ENCODE measurements at regions not wholly inside any gene's neighbourhood (a gene's known extent, or its start where the extent isn't known, plus 50 kb on each side); places are given as distances from the start of the nearest gene placed in this dataset.

DNA sequence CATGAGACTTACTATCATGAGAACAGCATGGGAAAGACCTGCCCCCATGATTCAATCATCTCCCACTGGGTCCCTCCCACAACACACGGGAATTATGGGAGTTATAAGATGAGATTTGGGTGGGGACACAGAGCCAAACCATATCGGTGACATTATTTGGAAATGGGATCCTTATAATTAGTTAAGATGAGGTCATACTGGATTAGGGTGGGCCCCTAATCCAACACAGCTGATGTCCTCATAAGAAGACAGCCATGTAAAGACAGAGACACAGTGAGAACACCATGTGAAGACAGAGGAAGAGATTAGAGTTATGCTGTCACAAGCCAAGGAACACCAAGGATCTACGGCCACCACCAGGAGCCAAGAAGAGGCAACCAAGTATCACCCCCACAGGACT lies 161.7 kb downstream of the SPTSSA start:
- TF ChIP-seq CBX8 (IDR thresholded peaks at IDR 0.05) (no peak), KDM1A (IDR thresholded peaks at IDR 0.05; ENCODE audit: low read depth) (no peak), HEYL (CRISPR knock-in tag; IDR thresholded peaks at IDR 0.05) (no peak), FOSB (CRISPR knock-in tag; IDR thresholded peaks at IDR 0.05) (no peak), HOXB5 (CRISPR knock-in tag; IDR thresholded peaks at IDR 0.05) (no peak), POLR2A (IDR thresholded peaks at IDR 0.05; ENCODE audit: low read length) (no peak), RNF2 (IDR thresholded peaks at IDR 0.05; ENCODE audit: borderline replicate concordance, low read depth) (no peak), TP53 (CRISPR knock-in tag; IDR thresholded peaks at IDR 0.05) (no peak), EP300 (IDR thresholded peaks at IDR 0.05) (no peak), RCOR1 (IDR thresholded peaks at IDR 0.05; ENCODE audit: low read depth, low read length) (no peak), BHLHE40 (IDR thresholded peaks at IDR 0.05; ENCODE audit: low read depth, low read length) (no peak), KDM5A (IDR thresholded peaks at IDR 0.05) (no peak), CHD4 (IDR thresholded peaks at IDR 0.05; ENCODE audit: borderline replicate concordance) (no peak), CEBPB (IDR thresholded peaks at IDR 0.05) (no peak), EHMT2 (IDR thresholded peaks at IDR 0.05; ENCODE audit: low read depth) (no peak), ZC3H11A (IDR thresholded peaks at IDR 0.05) (no peak), ZNF302 (CRISPR knock-in tag; IDR thresholded peaks at IDR 0.05) (no peak)
- TF ChIP-seq, protein P1, sequence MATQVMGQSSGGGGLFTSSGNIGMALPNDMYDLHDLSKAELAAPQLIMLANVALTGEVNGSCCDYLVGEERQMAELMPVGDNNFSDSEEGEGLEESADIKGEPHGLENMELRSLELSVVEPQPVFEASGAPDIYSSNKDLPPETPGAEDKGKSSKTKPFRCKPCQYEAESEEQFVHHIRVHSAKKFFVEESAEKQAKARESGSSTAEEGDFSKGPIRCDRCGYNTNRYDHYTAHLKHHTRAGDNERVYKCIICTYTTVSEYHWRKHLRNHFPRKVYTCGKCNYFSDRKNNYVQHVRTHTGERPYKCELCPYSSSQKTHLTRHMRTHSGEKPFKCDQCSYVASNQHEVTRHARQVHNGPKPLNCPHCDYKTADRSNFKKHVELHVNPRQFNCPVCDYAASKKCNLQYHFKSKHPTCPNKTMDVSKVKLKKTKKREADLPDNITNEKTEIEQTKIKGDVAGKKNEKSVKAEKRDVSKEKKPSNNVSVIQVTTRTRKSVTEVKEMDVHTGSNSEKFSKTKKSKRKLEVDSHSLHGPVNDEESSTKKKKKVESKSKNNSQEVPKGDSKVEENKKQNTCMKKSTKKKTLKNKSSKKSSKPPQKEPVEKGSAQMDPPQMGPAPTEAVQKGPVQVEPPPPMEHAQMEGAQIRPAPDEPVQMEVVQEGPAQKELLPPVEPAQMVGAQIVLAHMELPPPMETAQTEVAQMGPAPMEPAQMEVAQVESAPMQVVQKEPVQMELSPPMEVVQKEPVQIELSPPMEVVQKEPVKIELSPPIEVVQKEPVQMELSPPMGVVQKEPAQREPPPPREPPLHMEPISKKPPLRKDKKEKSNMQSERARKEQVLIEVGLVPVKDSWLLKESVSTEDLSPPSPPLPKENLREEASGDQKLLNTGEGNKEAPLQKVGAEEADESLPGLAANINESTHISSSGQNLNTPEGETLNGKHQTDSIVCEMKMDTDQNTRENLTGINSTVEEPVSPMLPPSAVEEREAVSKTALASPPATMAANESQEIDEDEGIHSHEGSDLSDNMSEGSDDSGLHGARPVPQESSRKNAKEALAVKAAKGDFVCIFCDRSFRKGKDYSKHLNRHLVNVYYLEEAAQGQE (IDR thresholded peaks at IDR 0.05) = no peak
- TF ChIP-seq, protein P2, sequence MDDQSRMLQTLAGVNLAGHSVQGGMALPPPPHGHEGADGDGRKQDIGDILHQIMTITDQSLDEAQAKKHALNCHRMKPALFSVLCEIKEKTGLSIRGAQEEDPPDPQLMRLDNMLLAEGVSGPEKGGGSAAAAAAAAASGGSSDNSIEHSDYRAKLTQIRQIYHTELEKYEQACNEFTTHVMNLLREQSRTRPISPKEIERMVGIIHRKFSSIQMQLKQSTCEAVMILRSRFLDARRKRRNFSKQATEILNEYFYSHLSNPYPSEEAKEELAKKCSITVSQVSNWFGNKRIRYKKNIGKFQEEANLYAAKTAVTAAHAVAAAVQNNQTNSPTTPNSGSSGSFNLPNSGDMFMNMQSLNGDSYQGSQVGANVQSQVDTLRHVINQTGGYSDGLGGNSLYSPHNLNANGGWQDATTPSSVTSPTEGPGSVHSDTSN (IDR thresholded peaks at IDR 0.05) = no peak
- TF ChIP-seq, protein P3, sequence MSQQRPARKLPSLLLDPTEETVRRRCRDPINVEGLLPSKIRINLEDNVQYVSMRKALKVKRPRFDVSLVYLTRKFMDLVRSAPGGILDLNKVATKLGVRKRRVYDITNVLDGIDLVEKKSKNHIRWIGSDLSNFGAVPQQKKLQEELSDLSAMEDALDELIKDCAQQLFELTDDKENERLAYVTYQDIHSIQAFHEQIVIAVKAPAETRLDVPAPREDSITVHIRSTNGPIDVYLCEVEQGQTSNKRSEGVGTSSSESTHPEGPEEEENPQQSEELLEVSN (IDR thresholded peaks at IDR 0.05; ENCODE audit: borderline replicate concordance, low read depth) = no peak
- Histone ChIP-seq H3K4me2 (no peak overlapping the region), H3K27ac (no peak overlapping the region), H3K4me3 (no peak overlapping the region), H3K4me1 (peaks cover 8% of the 10 kb centered on the region), H3K9me3 (no peaks in the 10 kb centered on the region)
- DNase-seq (ENCODE audit: low read depth in 1 of 2, low spot score in 1 of 2) = no peak
- ATAC-seq = no peak
- POLR2A ChIA-PET = no interaction called here
- CTCF ChIA-PET = interaction anchor here (0.7 to 2.7 kb wide), 10 partner anchors 11 to 638 kb away, joined by 3 to 18 read pairs (median 5); no protein-coding TSS in a partner anchor
- no peak for FAIRE-seq
- WGBS (ENCODE audit: missing lambda C conversion rate) = 60% methylated on average over 3 of the region's 3 CpGs

DNA sequence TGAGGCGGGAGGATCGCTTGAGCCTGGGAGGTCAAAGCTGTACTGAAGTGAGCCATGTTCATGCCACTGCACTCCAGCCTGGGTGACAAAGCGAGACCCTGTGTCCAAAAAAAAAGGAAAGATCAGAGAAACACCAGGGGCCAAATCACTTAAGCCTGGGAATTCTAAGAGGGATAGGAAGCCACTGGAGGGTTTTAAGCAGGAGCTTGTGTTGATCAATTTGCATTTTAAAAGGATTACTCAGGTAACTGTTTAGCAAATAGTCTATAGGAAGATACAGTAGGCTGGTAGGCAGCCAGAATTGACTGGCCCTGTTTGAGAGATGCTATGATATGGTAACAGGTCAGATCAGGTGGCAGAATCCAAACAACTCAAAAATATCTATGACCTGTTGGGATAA lies 162.7 kb downstream of the SPTSSA start:
- H3K9me3 ChIP-seq = no peaks in the 10 kb centered on the region
- 63% methylated on average over 3 of the region's 3 CpGs for WGBS (ENCODE audit: missing lambda C conversion rate)
- ChIA-PET CTCF (interaction anchor here (0.9 to 1.8 kb wide), 2 partner anchors 71 to 245 kb away, joined by 3 to 4 read pairs; no protein-coding TSS in a partner anchor), POLR2A (no interaction called here)
- no peak overlapping the region for H3K4me2 ChIP-seq
- H3K4me1 ChIP-seq = peaks cover 8% of the 10 kb centered on the region
- no peak for FAIRE-seq
- H3K4me3 ChIP-seq = no peak overlapping the region
- DNase-seq (ENCODE audit: low read depth in 1 of 2, low spot score in 1 of 2) = no peak
- ATAC-seq = no peak
- H3K27ac ChIP-seq = no peak overlapping the region
- TF ChIP-seq ESRRA (IDR thresholded peaks at IDR 0.05; ENCODE audit: borderline replicate concordance, low read length) (no peak), ZFP36 (IDR thresholded peaks at IDR 0.05; ENCODE audit: borderline replicate concordance, partially characterized antibody) (no peak), CBX2 (IDR thresholded peaks at IDR 0.05; ENCODE audit: borderline replicate concordance, low read depth) (no peak), KDM5A (IDR thresholded peaks at IDR 0.05) (no peak), PHF8 (IDR thresholded peaks at IDR 0.05; ENCODE audit: borderline replicate concordance, low read depth) (no peak), TFCP2L1 (CRISPR knock-in tag; IDR thresholded peaks at IDR 0.05) (no peak), JUNB (IDR thresholded peaks at IDR 0.05) (no peak), FOSL2 (IDR thresholded peaks at IDR 0.05) (no peak), FOSL2 (CRISPR knock-in tag; IDR thresholded peaks at IDR 0.05) (no peak), KDM1A (IDR thresholded peaks at IDR 0.05; ENCODE audit: low read depth) (no peak), CHD2 (IDR thresholded peaks at IDR 0.05; ENCODE audit: low read length, partially characterized antibody) (no peak), HEYL (CRISPR knock-in tag; IDR thresholded peaks at IDR 0.05) (no peak), BHLHE40 (IDR thresholded peaks at IDR 0.05; ENCODE audit: low read depth, low read length) (no peak), EP300 (IDR thresholded peaks at IDR 0.05) (no peak)
- TF ChIP-seq, protein P4, sequence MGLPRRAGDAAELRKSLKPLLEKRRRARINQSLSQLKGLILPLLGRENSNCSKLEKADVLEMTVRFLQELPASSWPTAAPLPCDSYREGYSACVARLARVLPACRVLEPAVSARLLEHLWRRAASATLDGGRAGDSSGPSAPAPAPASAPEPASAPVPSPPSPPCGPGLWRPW (IDR thresholded peaks at IDR 0.05) = no peak
- TF ChIP-seq, protein P5, sequence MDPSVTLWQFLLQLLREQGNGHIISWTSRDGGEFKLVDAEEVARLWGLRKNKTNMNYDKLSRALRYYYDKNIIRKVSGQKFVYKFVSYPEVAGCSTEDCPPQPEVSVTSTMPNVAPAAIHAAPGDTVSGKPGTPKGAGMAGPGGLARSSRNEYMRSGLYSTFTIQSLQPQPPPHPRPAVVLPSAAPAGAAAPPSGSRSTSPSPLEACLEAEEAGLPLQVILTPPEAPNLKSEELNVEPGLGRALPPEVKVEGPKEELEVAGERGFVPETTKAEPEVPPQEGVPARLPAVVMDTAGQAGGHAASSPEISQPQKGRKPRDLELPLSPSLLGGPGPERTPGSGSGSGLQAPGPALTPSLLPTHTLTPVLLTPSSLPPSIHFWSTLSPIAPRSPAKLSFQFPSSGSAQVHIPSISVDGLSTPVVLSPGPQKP (IDR thresholded peaks at IDR 0.05; ENCODE audit: low read depth, low read length) = no peak
